ENCODE measurements at regions not wholly inside any gene's neighbourhood (a gene's known extent, or its start where the extent isn't known, plus 50 kb on each side); places are given as distances from the start of the nearest gene placed in this dataset.

- Histone ChIP-seq H3K27me3 (replicated peaks; ENCODE audit: insufficient read depth) (no peaks in the 10 kb centered on the region), H3K4me3 (no peak overlapping the region), H3K36me3 (no peaks in the 10 kb centered on the region), H3K9me3 (no peaks in the 10 kb centered on the region), H3K27ac (no peak overlapping the region), H3K4me1 (replicated peaks) (no peaks in the 10 kb centered on the region)
- TF ChIP-seq POLR2A (IDR thresholded peaks at IDR 0.05) (no peak), POLR2AphosphoS5 (IDR thresholded peaks at IDR 0.05) (no peak)
- TF ChIP-seq, protein P1, sequence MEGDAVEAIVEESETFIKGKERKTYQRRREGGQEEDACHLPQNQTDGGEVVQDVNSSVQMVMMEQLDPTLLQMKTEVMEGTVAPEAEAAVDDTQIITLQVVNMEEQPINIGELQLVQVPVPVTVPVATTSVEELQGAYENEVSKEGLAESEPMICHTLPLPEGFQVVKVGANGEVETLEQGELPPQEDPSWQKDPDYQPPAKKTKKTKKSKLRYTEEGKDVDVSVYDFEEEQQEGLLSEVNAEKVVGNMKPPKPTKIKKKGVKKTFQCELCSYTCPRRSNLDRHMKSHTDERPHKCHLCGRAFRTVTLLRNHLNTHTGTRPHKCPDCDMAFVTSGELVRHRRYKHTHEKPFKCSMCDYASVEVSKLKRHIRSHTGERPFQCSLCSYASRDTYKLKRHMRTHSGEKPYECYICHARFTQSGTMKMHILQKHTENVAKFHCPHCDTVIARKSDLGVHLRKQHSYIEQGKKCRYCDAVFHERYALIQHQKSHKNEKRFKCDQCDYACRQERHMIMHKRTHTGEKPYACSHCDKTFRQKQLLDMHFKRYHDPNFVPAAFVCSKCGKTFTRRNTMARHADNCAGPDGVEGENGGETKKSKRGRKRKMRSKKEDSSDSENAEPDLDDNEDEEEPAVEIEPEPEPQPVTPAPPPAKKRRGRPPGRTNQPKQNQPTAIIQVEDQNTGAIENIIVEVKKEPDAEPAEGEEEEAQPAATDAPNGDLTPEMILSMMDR (IDR thresholded peaks at IDR 0.05), result no peak
- 96% methylated on average over 1 of the region's 1 CpG for WGBS
- no peak for DNase-seq (ENCODE audit: low spot score)
- intact Hi-C loops (cut with DNase I), result no loop called here
Measured at GRCh38 chr9:106668534-106668933, 194.4 kb upstream of the ZNF462 start.

GRCh38 chr9:106669835-106670234, 193.1 kb upstream of the ZNF462 start:
- no peak overlapping the region for H3K4me3 ChIP-seq
- no peaks in the 10 kb centered on the region for H3K9me3 ChIP-seq
- DNase-seq (ENCODE audit: low spot score), result no peak
- no peaks in the 10 kb centered on the region for H3K36me3 ChIP-seq
- WGBS, result 94% methylated on average over 4 of the region's 4 CpGs
- no peaks in the 10 kb centered on the region for H3K27me3 ChIP-seq (replicated peaks; ENCODE audit: insufficient read depth)
- intact Hi-C loops (cut with DNase I), result loop anchor here (5.0 kb wide), 1 partner anchor 507 kb away; no protein-coding TSS in a partner anchor
- H3K4me1 ChIP-seq (replicated peaks), result no peaks in the 10 kb centered on the region
- TF ChIP-seq POLR2A (IDR thresholded peaks at IDR 0.05), result no peak
- no peak for TF ChIP-seq POLR2AphosphoS5 (IDR thresholded peaks at IDR 0.05)
- TF ChIP-seq, protein P1 (IDR thresholded peaks at IDR 0.05), result no peak
- no peak overlapping the region for H3K27ac ChIP-seq

DNA sequence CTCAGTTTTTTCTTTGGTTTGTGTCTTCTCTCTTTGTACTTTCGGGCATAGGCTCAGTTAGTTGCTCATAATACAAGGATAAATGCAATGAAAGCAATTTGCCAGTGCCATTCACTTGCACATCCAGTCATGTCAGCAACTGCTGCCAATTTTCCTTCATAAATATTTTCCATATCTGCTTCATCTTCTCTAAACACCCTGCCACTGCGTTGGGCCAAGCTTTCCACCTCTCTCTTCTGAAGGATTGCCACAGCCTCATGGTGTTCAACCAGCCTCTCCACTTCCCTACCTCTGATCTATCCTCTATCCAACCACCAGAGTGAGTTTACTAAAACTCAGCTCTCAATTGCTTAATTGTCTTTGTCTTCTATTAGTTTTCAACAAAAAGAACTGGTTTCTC, 192.5 kb upstream of the ZNF462 start:
- H3K4me1 ChIP-seq (replicated peaks), result no peaks in the 10 kb centered on the region
- no peaks in the 10 kb centered on the region for H3K36me3 ChIP-seq
- H3K9me3 ChIP-seq, result no peaks in the 10 kb centered on the region
- no peaks in the 10 kb centered on the region for H3K27me3 ChIP-seq (replicated peaks; ENCODE audit: insufficient read depth)
- no peak for TF ChIP-seq POLR2A (IDR thresholded peaks at IDR 0.05)
- TF ChIP-seq POLR2AphosphoS5 (IDR thresholded peaks at IDR 0.05), result peak; percentile 90
- TF ChIP-seq, protein P1 (IDR thresholded peaks at IDR 0.05), result peak in 1 of 4 experiments; percentile 30
- intact Hi-C loops (cut with DNase I), result loop anchor here (5.0 kb wide), 1 partner anchor 507 kb away; no protein-coding TSS in a partner anchor
- DNase-seq (ENCODE audit: low spot score), result peak; percentile 84
- no peak overlapping the region for H3K27ac ChIP-seq
- WGBS, result 28% methylated on average over 2 of the region's 2 CpGs
- H3K4me3 ChIP-seq, result no peak overlapping the region

DNA sequence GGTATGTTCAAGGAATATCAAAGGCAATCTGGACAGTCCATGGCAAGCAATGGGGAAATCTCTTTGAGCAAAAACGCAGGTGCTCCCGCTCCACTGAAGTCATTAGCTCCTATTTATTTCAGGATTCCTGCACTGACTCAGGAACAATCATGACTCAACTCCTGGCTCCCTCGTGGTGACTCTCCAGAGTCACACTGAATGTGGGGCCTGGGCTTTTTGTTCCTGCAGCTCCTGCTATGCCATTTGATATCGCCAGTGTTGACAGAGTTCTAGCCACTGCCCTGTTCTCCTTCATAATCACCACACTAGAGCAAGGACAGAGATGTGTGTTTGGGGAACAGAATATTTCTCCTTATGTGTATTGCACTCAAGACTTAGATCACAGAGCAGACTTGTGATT, 187.2 kb upstream of the ZNF462 start:
- Histone ChIP-seq H3K36me3 (no peaks in the 10 kb centered on the region), H3K27ac (no peak overlapping the region), H3K4me3 (no peak overlapping the region), H3K4me1 (replicated peaks) (no peaks in the 10 kb centered on the region), H3K9me3 (no peaks in the 10 kb centered on the region), H3K27me3 (replicated peaks; ENCODE audit: insufficient read depth) (no peaks in the 10 kb centered on the region)
- DNase-seq (ENCODE audit: low spot score), result no peak
- TF ChIP-seq POLR2AphosphoS5 (IDR thresholded peaks at IDR 0.05) (no peak), POLR2A (IDR thresholded peaks at IDR 0.05) (no peak)
- TF ChIP-seq, protein P1 (IDR thresholded peaks at IDR 0.05), result no peak
- intact Hi-C loops (cut with DNase I), result no loop called here
- WGBS, result 82% methylated on average over 4 of the region's 4 CpGs

- Histone ChIP-seq H3K9me3 (no peaks in the 10 kb centered on the region), H3K4me3 (no peak overlapping the region), H3K27me3 (replicated peaks; ENCODE audit: insufficient read depth) (no peaks in the 10 kb centered on the region), H3K27ac (no peak overlapping the region), H3K4me1 (replicated peaks) (no peaks in the 10 kb centered on the region), H3K36me3 (no peaks in the 10 kb centered on the region)
- TF ChIP-seq POLR2AphosphoS5 (IDR thresholded peaks at IDR 0.05) (no peak), POLR2A (IDR thresholded peaks at IDR 0.05) (no peak)
- TF ChIP-seq, protein P1 (IDR thresholded peaks at IDR 0.05), result no peak
- WGBS, result 98% methylated on average over 5 of the region's 5 CpGs
- intact Hi-C loops (cut with DNase I), result no loop called here
- no peak for DNase-seq (ENCODE audit: low spot score)
Measured at GRCh38 chr9:106677374-106677773, 185.6 kb upstream of the ZNF462 start.
